Left colon (tissue), 2 donors: ENCODE measurements at regions not wholly inside any gene's neighbourhood (a gene's known extent, or its start where the extent isn't known, plus 50 kb on each side); places are given as distances from the start of the nearest gene placed in this dataset.

Experiments
- ATAC-seq: fragments of 200-7000 bp; cut with Tn5 transposase; one replicate; pipeline ENCODE4 v1.9.1; 2020; ENCODE audit warnings: mild to moderate bottlenecking, moderate library complexity
- DNase-seq, 2 donors: peaks; one replicate each; pipeline ENCODE4 v3.0.0-alpha.2; 2020
- intact Hi-C, 2 donors: fragments of 100-400 bp; cut with DNase I in 1 of 2; cut with micrococcal nuclease in 1 of 2; formaldehyde crosslinking; loops; one replicate each; pipeline versions ENCODE4 v1.11.2 to v1.14.0; 2022; cut with DNase I, micrococcal nuclease
- donor health status: DM: no; HTN: no; CAD: no.
- donor health status: DM: yes; HTN: yes; CAD: no.

- ATAC-seq = no peak
Observed at GRCh38 chr2:5834501-5834900, 142.3 kb downstream of the SOX11 start.

GRCh38 chr2:5839550-5839949, 147.4 kb downstream of the SOX11 start:
- DNase-seq = no peak
- intact Hi-C loops = no loop called here
- no peak for ATAC-seq

More at GRCh38 chr2:5834501-5834900, 142.3 kb downstream of the SOX11 start:
- intact Hi-C loops = no loop called here
- no peak for DNase-seq

- DNase-seq (no peak), ATAC-seq (no peak)
- intact Hi-C loops = no loop called here
Observed at GRCh38 chr2:5841126-5841525, 148.9 kb downstream of the SOX11 start.

GRCh38 chr2:5842326-5842725, 150.1 kb downstream of the SOX11 start:
- intact Hi-C loops = no loop called here
- no peak for ATAC-seq
- DNase-seq = no peak

- DNase-seq (no peak), ATAC-seq (no peak)
- intact Hi-C loops = no loop called here
Observed at GRCh38 chr2:5845798-5846330, 153.7 kb downstream of the SOX11 start.

- intact Hi-C loops = no loop called here
- DNase-seq (no peak), ATAC-seq (no peak)
Observed at GRCh38 chr2:5846881-5847280, 154.7 kb downstream of the SOX11 start.

- ATAC-seq (no peak), DNase-seq (no peak)
Observed at GRCh38 chr2:5849562-5849961, 157.4 kb downstream of the SOX11 start.

GRCh38 chr2:5851410-5851809, 159.2 kb downstream of the SOX11 start:
- DNase-seq = no peak
- no peak for ATAC-seq
- intact Hi-C loops = no loop called here

More at GRCh38 chr2:5849562-5849961, 157.4 kb downstream of the SOX11 start:
- intact Hi-C loops = no loop called here

- intact Hi-C loops = no loop called here
- DNase-seq (no peak), ATAC-seq (no peak)
Observed at GRCh38 chr2:5854797-5855196, 162.6 kb downstream of the SOX11 start.

GRCh38 chr2:5867056-5867455, 174.9 kb downstream of the SOX11 start:
- DNase-seq = no peak
- intact Hi-C loops = no loop called here
- ATAC-seq = no peak

- no peak for DNase-seq
- ATAC-seq = no peak
- intact Hi-C loops = no loop called here
Observed at GRCh38 chr2:5868931-5869330, 176.7 kb downstream of the SOX11 start.

- intact Hi-C loops = no loop called here
- ATAC-seq = no peak
- DNase-seq = no peak
Observed at GRCh38 chr2:5869936-5870335, 177.8 kb downstream of the SOX11 start.

- no peak for DNase-seq
Observed at GRCh38 chr2:5877360-5877759, 185.2 kb downstream of the SOX11 start.

GRCh38 chr2:5885451-5886173, 193.4 kb downstream of the SOX11 start:
- intact Hi-C loops = no loop called here
- ATAC-seq = no peak
- DNase-seq = no peak

More at GRCh38 chr2:5877360-5877759, 185.2 kb downstream of the SOX11 start:
- no peak for ATAC-seq
- intact Hi-C loops = no loop called here

- DNase-seq = no peak
- intact Hi-C loops = no loop called here
Observed at GRCh38 chr2:5886462-5886861, 194.3 kb downstream of the SOX11 start.

GRCh38 chr2:5888126-5888525, 195.9 kb downstream of the SOX11 start:
- ATAC-seq (no peak), DNase-seq (no peak)
- intact Hi-C loops = no loop called here

More at GRCh38 chr2:5886462-5886861, 194.3 kb downstream of the SOX11 start:
- no peak for ATAC-seq

GRCh38 chr2:5889519-5889918, 197.3 kb downstream of the SOX11 start:
- no peak for ATAC-seq
- intact Hi-C loops = no loop called here
- DNase-seq = no peak

- intact Hi-C loops = no loop called here
- ATAC-seq (no peak), DNase-seq (no peak)
Observed at GRCh38 chr2:5894355-5894754, 202.2 kb downstream of the SOX11 start.

GRCh38 chr2:5895284-5895683, 203.1 kb downstream of the SOX11 start:
- intact Hi-C loops = no loop called here
- ATAC-seq = no peak

GRCh38 chr2:5897249-5897648, 205.1 kb downstream of the SOX11 start:
- DNase-seq (no peak), ATAC-seq (no peak)
- intact Hi-C loops = no loop called here

More at GRCh38 chr2:5895284-5895683, 203.1 kb downstream of the SOX11 start:
- no peak for DNase-seq

- DNase-seq = no peak
- intact Hi-C loops = no loop called here
- no peak for ATAC-seq
Observed at GRCh38 chr2:5898667-5899066, 206.5 kb downstream of the SOX11 start.
